ENCODE measurements at regions not wholly inside any gene's neighbourhood (a gene's known extent, or its start where the extent isn't known, plus 50 kb on each side); places are given as distances from the start of the nearest gene placed in this dataset.

DNA sequence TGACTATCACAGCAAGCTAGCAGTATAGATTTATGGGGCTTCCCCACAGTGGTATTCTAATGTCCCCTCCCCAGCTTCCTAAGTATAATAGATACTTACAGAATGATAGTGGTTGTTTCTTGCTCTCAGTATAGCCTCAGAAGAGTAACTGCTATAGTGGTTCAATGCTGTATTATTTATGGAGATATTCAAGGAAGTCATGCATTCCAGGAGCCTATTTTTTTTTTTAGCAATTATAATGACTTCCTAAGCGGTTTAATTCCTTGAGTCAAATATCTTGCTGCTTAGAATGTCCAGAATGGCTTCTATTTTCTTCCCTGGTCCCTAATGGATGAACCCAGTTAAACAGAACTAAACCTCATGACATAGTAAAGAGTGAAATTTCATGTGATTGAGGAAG lies 451.5 kb upstream of the SEMA3D start:
- TF ChIP-seq, protein P1, sequence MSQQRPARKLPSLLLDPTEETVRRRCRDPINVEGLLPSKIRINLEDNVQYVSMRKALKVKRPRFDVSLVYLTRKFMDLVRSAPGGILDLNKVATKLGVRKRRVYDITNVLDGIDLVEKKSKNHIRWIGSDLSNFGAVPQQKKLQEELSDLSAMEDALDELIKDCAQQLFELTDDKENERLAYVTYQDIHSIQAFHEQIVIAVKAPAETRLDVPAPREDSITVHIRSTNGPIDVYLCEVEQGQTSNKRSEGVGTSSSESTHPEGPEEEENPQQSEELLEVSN (IDR thresholded peaks at IDR 0.05) = no peak
- no peak for TF ChIP-seq HDAC2 (IDR thresholded peaks at IDR 0.05; ENCODE audit: borderline replicate concordance in 1 of 2, low read depth in 2 of 2, low read length in 2 of 2)
- TF ChIP-seq CBX8 (IDR thresholded peaks at IDR 0.05; ENCODE audit: borderline replicate concordance, low read depth, low read length) = no peak
- no peak for TF ChIP-seq RBBP5 (IDR thresholded peaks at IDR 0.05; ENCODE audit: borderline replicate concordance, low read depth, low read length)
- no peak for TF ChIP-seq RXRA (IDR thresholded peaks at IDR 0.05; ENCODE audit: insufficient read depth, low read depth, low read length)
- TF ChIP-seq HDAC6 (IDR thresholded peaks at IDR 0.05; ENCODE audit: low read depth, low read length) = no peak
- no peaks in the 10 kb centered on the region; a peak in 1 of 7 replicates for H3K27me3 ChIP-seq (replicated peaks in 1 of 4; ENCODE audit: control insufficient read depth in 3 of 4, extremely low read depth in 1 of 4, insufficient read depth in 3 of 4, low read length in 3 of 4)
- no peak overlapping the region for H2BK120ac ChIP-seq (replicated peaks; ENCODE audit: low read depth, low read length)
- H4K20me1 ChIP-seq (replicated peaks in 1 of 2; ENCODE audit: control insufficient read depth in 1 of 2, insufficient read depth in 2 of 2, low read length in 2 of 2) = no peaks in the 10 kb centered on the region
- no peak overlapping the region for H3K4ac ChIP-seq (replicated peaks; ENCODE audit: insufficient read length, low read depth, low read length)
- ChIA-PET CTCF (ENCODE audit: partially characterized antibody) (interaction anchor here (1.2 kb wide), 1 partner anchor 111 kb away, joined by 3 read pairs; no protein-coding TSS in a partner anchor), POLR2A (ENCODE audit: partially characterized antibody) (no interaction called here)
- DNase-seq (ENCODE audit: low read depth in 1 of 2, low spot score in 2 of 2) (no peak), FAIRE-seq (no peak)
- H3K4me1 ChIP-seq (replicated peaks in 1 of 4; ENCODE audit: control insufficient read depth in 3 of 4, insufficient read depth in 4 of 4, low read length in 3 of 4) = no peaks in the 10 kb centered on the region
- H3K18ac ChIP-seq (ENCODE audit: extremely low read depth, low read length) = no peak overlapping the region
- H3K9ac ChIP-seq (replicated peaks in 1 of 4; ENCODE audit: extremely low read depth in 1 of 4, low read depth in 3 of 4, low read length in 3 of 4) = no peak overlapping the region
- H3K79me2 ChIP-seq (ENCODE audit: control insufficient read depth in 1 of 2, insufficient read depth in 2 of 2, low read length in 2 of 2) = no peaks in the 10 kb centered on the region
- H3K56ac ChIP-seq (replicated peaks; ENCODE audit: insufficient read length, low read depth, low read length) = no peak overlapping the region
- no peak overlapping the region for H2AFZ ChIP-seq (ENCODE audit: low read length)
- no peak overlapping the region for H2BK15ac ChIP-seq (ENCODE audit: low read length)
- no peak overlapping the region for H4K5ac ChIP-seq (ENCODE audit: insufficient read length, low read depth, low read length)
- 100% methylated on average over 1 of the region's 1 CpG; no CpG with 5 or more reads in 1 of the 2 experiments for WGBS, 2 experiments (ENCODE audit: extremely low coverage in 1 of 2, insufficient coverage in 1 of 2, insufficient read length in 1 of 2, insufficient replicate concordance in 2 of 2, low coverage in 1 of 2, low lambda C conversion rate in 2 of 2, missing lambda C conversion rate in 1 of 2)
- H3K9me3 ChIP-seq (ENCODE audit: insufficient read depth in 2 of 2, low read depth in 1 of 2, low read length in 1 of 2) = no peaks in the 10 kb centered on the region
- no peak overlapping the region for H2AK5ac ChIP-seq (ENCODE audit: low read depth, low read length)
- no peak overlapping the region for H3K14ac ChIP-seq (ENCODE audit: insufficient read length)
- H4K91ac ChIP-seq (replicated peaks; ENCODE audit: insufficient read length, low read length) = no peak overlapping the region
- H3K4me2 ChIP-seq (ENCODE audit: insufficient read depth in 1 of 2, low read depth in 2 of 2, low read length in 2 of 2) = no peak overlapping the region
- H2BK12ac ChIP-seq (ENCODE audit: low read depth, low read length) = no peak overlapping the region
- no peak overlapping the region for H4K8ac ChIP-seq (ENCODE audit: extremely low read depth, insufficient read depth, low read length)
- no peak overlapping the region for H2BK20ac ChIP-seq (ENCODE audit: low read length)
- H2BK5ac ChIP-seq (ENCODE audit: low read depth, low read length) = no peak overlapping the region
- H3K4me3 ChIP-seq (ENCODE audit: extremely low read depth in 1 of 4, insufficient read depth in 2 of 4, low read depth in 3 of 4, low read length in 4 of 4) = no peak overlapping the region
- no peak overlapping the region for H3K27ac ChIP-seq (ENCODE audit: low read depth, low read length)
- H3K36me3 ChIP-seq (ENCODE audit: control insufficient read depth in 2 of 4, insufficient read depth in 4 of 4, low read length in 3 of 4) = no peaks in the 10 kb centered on the region
- H3K79me1 ChIP-seq (ENCODE audit: low read depth, low read length) = no peaks in the 10 kb centered on the region
- H3K23me2 ChIP-seq (ENCODE audit: low read depth, low read length) = no peaks in the 10 kb centered on the region
- no peak overlapping the region for H3K23ac ChIP-seq (ENCODE audit: insufficient read length)

Data from H1 (cell line).